SK-N-SH treated with all-trans-retinoic acid at 6 μM for 48 hours (cell line): ENCODE measurements at regions not wholly inside any gene's neighbourhood (a gene's known extent, or its start where the extent isn't known, plus 50 kb on each side); places are given as distances from the start of the nearest gene placed in this dataset.

ENCODE experiments used
- CSRNP3 ChIP-seq: fragments of 250-450 bp; sonication (Bioruptor Pico); IDR thresholded peaks from 2 replicates; pipeline ENCODE4 v1.5.1; 2021; ENCODE audit warnings: mild to moderate bottlenecking, moderate library complexity
- PATZ1 ChIP-seq: fragments of 250-450 bp; sonication (Bioruptor Pico); IDR thresholded peaks from 2 replicates; pipeline ENCODE4 v1.8.0; 2020; ENCODE audit warnings: mild to moderate bottlenecking, moderate library complexity, borderline replicate concordance
- RARB ChIP-seq: fragments of 250-450 bp; sonication (Bioruptor Pico); IDR thresholded peaks from 2 replicates; pipeline ENCODE4 v1.8.0; 2021; ENCODE audit warnings: mild to moderate bottlenecking, moderate library complexity
- SNAI2 ChIP-seq: fragments of 250-450 bp; sonication (Bioruptor Pico); IDR thresholded peaks from 2 replicates; pipeline ENCODE4 v1.5.0; 2020; ENCODE audit warnings: mild to moderate bottlenecking, moderate library complexity
- TSHZ2 ChIP-seq: fragments of 250-450 bp; sonication (Bioruptor Pico); IDR thresholded peaks from 2 replicates; pipeline ENCODE4 v1.5.0; 2020; ENCODE audit warnings: mild to moderate bottlenecking, moderate library complexity
- ZC3H10 ChIP-seq: fragments of 250-450 bp; sonication (Bioruptor Pico); IDR thresholded peaks from 2 replicates; pipeline ENCODE4 v1.5.1; 2021; ENCODE audit warnings: mild to moderate bottlenecking, moderate library complexity

DNA sequence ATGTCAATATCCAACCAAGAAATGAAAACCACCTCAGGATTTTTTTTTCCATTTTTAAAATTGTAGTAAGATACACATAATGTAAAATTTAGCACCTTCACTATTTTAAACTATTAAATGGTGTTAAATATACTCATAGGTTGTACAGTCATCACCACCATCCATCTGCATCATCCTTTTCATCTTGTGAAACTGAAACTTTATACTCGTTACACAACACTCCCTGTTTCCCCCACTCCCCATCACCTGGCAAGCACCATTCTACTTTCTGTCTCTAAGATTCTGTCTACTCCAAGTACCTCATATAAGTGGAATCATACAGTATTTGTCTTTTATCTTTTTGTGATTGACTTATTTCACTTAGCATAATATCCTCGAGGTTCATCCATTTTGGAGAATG lies 335.2 kb upstream of the NPSR1 start:
- TF ChIP-seq CSRNP3 (CRISPR knock-in tag) (no peak), PATZ1 (CRISPR knock-in tag) (no peak), RARB (CRISPR knock-in tag) (no peak), ZC3H10 (CRISPR knock-in tag) (no peak), SNAI2 (CRISPR knock-in tag) (no peak), TSHZ2 (no peak)
